Stimulated activated CD4-positive, alpha-beta T cell treated with anti-CD3 and anti-CD28 coated beads, Interleukin-2, amount 100 ng/mL, for 48 hours (primary cell): ENCODE measurements at regions not wholly inside any gene's neighbourhood (a gene's known extent, or its start where the extent isn't known, plus 50 kb on each side); places are given as distances from the start of the nearest gene placed in this dataset.
"Not testable (repeated sequence)": the region's sequence is repeated elsewhere in the genome, so short reads cannot be mapped to it uniquely, and the experiment has no call there.

Experiments used
- DNase-seq, 2 donors: peaks; one replicate each; pipeline ENCODE4 v3.0.0-alpha.2; 2020

GRCh38 chr6:112591329-112591728 lies 244.2 kb downstream of the RFPL4B start:
- DNase-seq, result no peak

DNA sequence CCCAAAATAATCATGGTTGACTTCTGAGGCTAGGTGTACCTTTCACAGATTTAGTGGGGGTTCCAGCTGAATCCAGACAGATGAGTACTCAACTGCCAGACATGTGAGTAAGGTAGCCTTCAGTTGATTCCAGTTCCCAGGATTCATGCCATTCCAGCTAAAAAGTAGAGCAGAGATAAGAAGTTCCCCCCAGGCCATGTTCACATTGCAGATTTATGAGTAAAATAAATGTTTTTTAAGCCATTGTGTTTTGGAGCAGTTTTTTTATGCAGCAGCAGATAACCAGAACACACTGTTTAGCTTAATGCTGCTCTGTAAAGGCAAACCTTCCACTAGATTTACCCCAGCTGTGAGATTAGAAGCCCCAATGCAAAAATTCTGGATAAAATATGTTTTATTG lies 245.0 kb downstream of the RFPL4B start:
- DNase-seq, result no peak

DNA sequence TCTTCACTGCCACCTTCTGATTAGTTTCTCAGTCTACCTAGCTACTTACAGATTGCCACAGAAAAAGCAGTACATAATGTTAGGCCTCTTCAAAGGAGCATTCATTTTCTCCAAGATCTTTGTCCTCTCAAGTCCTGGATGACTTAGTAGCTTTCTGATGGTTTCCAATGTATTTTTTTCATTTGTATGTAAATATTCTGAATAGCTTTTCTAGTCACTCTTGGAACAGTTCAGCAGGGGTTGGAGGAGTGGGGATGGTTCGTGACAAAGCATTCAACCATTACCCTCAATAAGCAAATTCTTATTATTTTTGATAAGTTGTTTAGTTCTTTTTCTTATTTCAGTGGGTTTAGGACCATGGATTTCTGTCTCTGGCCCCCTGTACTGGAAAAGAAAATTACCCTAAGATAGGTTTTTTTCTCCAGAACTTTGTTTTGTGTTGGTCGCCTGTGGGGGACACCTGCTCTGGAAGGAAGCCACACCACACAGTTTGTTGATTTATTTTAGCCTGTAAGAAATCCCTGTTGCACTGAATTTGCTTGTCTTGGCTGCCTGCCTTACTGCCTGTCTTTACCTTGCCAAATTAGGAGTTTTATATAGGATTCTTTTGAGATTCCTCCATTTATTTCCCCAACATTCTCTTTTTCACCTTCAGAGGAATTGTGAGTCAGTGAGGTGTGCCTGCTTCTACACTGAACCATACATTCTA lies 247.9 kb downstream of the RFPL4B start:
- DNase-seq, result no peak

DNA sequence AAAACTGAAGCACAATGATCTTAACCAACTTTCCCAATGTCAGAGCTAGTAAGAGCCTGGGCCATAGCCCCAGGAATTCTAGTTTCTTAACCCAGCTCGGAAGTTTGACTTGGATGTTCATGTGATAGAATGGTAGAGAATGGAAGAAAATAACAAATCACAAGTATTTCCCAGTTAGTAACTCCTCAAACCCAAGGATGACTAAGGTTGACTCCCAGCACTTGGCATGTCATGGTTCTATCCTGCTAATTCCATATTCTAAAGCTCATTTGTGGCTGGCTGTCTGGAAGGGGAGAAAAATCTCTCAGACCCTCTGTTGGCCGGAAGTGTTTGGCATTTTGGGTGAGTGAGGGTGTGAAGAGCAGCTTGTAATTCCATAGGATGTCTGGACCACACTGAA lies 248.7 kb downstream of the RFPL4B start:
- DNase-seq, result no peak

DNA sequence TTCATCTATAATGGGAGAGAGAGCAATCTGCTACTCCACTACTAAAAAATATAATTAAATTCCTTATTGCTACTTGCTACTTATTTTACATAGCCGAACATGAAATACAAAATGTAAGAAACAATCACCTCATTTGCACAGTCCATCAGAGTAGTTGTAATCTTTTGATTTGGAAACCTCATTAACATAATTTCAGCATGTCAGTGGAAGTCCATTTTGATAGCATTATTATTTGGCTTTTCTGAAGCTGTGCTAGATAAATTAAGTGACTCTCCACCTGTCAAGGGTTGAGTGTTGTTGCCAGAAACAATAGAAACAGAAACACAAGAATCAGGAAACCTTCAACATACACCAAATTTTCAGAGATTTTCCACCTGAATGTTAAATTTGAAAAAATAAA lies 250.0 kb downstream of the RFPL4B start:
- DNase-seq, result no peak

GRCh38 chr6:112600168-112600567 lies 253.0 kb downstream of the RFPL4B start:
- no peak for DNase-seq

DNA sequence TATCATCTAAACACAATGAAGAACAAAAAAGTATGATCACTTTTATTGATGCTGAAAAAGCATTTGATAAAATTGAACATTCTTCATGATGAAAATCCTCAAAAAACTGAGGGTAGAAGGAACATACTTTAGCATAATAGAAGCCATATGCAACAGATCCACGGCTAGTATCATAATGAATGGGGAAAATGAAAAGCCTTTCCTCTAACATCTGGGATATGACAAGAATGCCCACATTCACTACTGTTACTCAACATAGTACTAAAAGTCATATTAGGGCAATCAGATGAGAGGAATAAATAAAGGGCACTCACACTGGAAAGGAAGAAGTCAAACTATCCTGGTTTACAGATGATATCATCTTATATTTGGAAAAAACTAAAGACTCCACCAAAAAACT lies 256.6 kb downstream of the RFPL4B start:
- DNase-seq, result no peak

- no peak for DNase-seq
Measured at GRCh38 chr6:112606656-112607435, 259.7 kb downstream of the RFPL4B start.

DNA sequence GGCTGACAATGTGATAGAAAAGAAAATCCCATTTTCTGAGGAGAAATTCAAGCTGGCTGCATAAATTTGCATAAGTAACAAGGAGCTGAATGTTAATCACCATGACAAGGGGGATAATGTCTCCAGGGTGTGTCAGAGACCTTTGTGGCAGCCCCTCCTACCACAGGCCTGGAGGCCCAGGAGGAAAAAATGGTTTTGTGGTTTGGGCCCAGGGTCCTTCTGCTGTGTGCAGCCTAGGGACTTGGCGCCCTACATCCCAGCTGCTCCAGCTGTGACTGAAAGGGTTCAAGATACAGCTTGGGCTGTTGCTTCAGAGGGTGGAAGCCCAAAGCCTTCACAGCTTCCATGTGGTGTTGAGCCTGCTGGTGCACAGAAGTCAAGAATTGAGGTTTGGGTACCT lies 261.8 kb downstream of the RFPL4B start:
- DNase-seq, result not testable (repeated sequence)

DNA sequence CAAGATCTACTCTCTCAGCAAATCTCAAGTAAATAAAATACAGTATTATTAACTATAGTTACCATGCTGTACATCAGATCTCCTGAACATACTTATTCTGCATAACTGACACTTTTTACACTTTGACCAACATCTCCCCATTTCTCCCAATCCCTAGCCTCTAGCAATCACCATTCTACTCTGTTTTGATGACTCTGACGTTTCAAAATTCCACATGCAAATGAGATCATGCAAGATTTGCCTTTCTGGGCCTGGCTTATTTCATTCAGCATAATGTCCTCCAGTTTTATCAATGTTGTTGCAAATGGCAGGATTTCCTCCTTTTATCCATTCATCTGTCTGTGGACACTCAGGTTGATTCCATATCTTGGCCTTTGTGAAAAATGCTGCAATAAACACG lies 266.3 kb downstream of the RFPL4B start:
- no peak for DNase-seq

- DNase-seq, result no peak
Measured at GRCh38 chr6:112618849-112619248, 271.7 kb downstream of the RFPL4B start.

GRCh38 chr6:112620812-112621569 lies 273.9 kb downstream of the RFPL4B start:
- DNase-seq, result no peak

GRCh38 chr6:112622036-112622435 lies 274.9 kb downstream of the RFPL4B start:
- DNase-seq, result no peak

DNA sequence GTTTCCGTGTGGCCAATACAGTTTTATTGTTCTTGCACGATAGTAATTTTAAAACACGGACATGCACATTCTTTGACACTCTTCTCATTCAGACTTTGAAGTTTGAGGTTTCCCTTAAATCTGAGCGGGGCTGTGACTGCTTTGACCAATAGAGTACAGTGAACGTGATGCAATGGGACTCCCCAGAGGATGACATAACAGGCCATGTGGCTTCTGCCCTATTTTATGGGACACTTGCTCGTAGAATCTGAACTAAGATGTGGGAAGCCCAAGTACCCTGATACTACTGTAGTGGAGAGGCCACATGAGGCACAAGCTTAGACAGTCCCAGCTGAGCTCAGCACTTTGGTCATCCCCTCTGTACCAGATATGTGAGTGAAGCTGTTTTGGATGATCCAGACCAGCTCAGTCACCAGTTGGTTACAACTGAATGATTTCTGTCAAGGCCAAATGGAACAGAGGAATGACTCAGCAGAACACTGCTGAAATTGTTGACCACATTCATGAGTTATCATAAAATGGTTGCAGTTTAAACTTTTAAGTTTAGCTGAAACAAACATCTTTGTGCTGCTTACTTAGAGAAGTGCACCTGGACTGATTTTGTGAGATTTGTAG lies 279.4 kb downstream of the RFPL4B start:
- DNase-seq, result no peak

- no peak for DNase-seq
Measured at GRCh38 chr6:112634376-112634775, 287.2 kb downstream of the RFPL4B start.

DNA sequence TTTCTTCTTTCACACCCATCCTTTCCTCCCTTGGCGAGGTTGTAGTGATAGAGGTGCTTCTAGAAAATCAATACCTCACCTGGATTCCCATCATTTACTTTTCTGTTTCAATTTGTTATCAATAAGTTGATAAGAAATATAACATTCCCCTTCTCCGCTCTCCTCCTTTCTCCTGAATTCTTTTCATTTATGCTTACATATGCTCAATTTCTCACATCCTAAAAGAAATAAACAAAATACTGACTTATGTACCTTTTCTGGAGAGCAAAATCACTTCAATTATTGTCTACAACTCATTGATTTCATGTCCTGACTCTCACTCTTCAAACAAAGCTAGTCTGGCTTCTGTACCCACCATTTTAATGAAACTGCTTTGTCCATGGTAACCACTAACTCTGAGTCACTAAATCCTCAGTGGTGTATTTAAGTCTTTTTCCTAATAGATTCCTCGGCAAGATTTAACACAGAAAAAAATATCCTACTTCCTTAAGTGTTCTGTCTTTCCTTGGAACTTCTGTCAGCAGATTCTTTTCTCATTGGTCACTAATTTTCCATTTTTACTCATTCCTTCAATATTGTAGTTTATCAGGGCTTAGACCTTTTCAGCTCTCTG lies 289.6 kb downstream of the RFPL4B start:
- DNase-seq, result no peak

- DNase-seq, result no peak
Measured at GRCh38 chr6:112639391-112639831, 292.3 kb downstream of the RFPL4B start.

DNA sequence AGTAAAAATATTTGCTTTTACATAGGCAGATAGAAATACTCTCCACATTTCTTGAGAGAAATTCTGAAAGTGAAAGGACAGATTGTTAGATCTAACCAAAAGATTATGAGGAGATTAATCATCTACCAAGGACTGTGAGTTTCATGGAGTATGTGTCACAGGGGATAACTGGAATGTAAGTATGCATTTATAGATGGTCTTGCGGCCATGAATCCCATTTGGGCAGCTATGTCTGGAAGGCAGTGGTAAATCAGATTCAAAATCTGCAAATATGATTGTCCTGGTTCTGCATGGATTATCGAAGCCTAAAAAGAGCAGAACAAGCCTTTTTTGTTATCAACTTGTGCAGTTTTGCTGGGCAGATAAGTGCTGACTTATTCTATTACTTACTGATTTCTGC lies 293.8 kb downstream of the RFPL4B start:
- DNase-seq, result no peak

DNA sequence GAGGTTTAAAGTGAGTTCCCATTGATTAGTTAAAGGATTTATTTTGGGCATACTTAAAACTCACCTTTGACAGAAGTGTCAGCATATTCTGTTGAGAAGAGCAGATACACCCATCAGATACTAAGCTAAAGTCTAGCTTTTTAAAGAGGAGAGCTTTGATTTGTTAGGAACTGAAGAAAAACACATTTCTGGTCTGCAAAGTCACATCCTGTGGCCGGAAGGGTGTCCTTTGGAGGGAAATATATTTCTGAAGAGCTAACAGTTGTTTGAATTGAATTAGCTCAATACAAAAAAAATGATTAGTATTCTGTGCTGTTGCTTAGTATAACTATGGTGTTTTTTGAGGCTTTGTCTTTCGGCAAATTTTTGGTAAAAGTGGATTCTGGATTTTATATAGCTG lies 302.7 kb downstream of the RFPL4B start:
- no peak for DNase-seq

DNA sequence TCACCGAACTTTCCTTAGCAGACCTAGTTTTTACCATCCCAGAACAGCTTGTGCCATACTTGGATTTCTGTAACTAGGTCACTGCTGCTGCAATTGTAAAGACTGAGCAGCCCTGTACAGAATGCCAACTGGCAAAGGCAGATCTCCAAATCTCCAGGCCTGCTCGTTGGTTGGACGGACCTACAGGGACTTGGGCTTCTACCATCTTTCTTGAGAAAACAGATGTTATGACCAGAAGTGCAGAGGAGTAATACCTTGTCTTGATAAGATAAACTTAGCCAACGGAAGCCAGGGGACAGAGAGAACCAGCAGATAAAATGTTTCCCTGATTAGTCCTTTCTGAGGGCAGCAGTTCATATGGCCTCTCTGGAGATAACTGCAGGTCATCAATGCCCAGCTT lies 304.1 kb downstream of the RFPL4B start:
- DNase-seq, result no peak

- DNase-seq, result no peak
Measured at GRCh38 chr6:112659912-112660311, 312.8 kb downstream of the RFPL4B start.

GRCh38 chr6:112660626-112661025 lies 313.5 kb downstream of the RFPL4B start:
- no peak for DNase-seq

GRCh38 chr6:112663698-112664097 lies 316.6 kb downstream of the RFPL4B start:
- DNase-seq, result no peak
